ENCODE measurements at regions not wholly inside any gene's neighbourhood (a gene's known extent, or its start where the extent isn't known, plus 50 kb on each side); places are given as distances from the start of the nearest gene placed in this dataset.

- no peak for TF ChIP-seq CTCF (IDR thresholded peaks at IDR 0.05)
- Histone ChIP-seq H3K4me3 (no peak overlapping the region), H3K36me3 (ENCODE audit: low read depth) (no peaks in the 10 kb centered on the region), H3K4me1 (ENCODE audit: low read depth) (no peaks in the 10 kb centered on the region), H3K9me3 (no peaks in the 10 kb centered on the region)
- DNase-seq: no peak
- no peak for ATAC-seq
- intact Hi-C loops (cut with DNase I, micrococcal nuclease): no loop called here
Measured at GRCh38 chr9:99365233-99365980, 143.3 kb downstream of the SEC61B start.

GRCh38 chr9:99366183-99366582 lies 144.1 kb downstream of the SEC61B start:
- intact Hi-C loops (cut with DNase I, micrococcal nuclease): no loop called here
- TF ChIP-seq CTCF (IDR thresholded peaks at IDR 0.05): no peak
- ATAC-seq (no peak), DNase-seq (no peak)
- Histone ChIP-seq H3K36me3 (ENCODE audit: low read depth) (no peaks in the 10 kb centered on the region), H3K4me1 (ENCODE audit: low read depth) (no peaks in the 10 kb centered on the region), H3K9me3 (no peaks in the 10 kb centered on the region), H3K4me3 (no peak overlapping the region)

GRCh38 chr9:99366621-99367020 lies 144.5 kb downstream of the SEC61B start:
- DNase-seq (no peak), ATAC-seq (no peak)
- H3K36me3 ChIP-seq (ENCODE audit: low read depth): no peaks in the 10 kb centered on the region
- intact Hi-C loops (cut with DNase I, micrococcal nuclease): no loop called here
- no peaks in the 10 kb centered on the region for H3K4me1 ChIP-seq (ENCODE audit: low read depth)
- no peak for TF ChIP-seq CTCF (IDR thresholded peaks at IDR 0.05)
- no peak overlapping the region for H3K4me3 ChIP-seq
- H3K9me3 ChIP-seq: no peaks in the 10 kb centered on the region

- DNase-seq (peak in 1 of 3 donors; percentile 16), ATAC-seq (peak; percentile 53)
- Histone ChIP-seq H3K36me3 (ENCODE audit: low read depth) (no peaks in the 10 kb centered on the region), H3K4me1 (ENCODE audit: low read depth) (no peaks in the 10 kb centered on the region), H3K4me3 (no peak overlapping the region), H3K9me3 (no peaks in the 10 kb centered on the region)
- intact Hi-C loops (cut with DNase I, micrococcal nuclease): no loop called here
- TF ChIP-seq CTCF (IDR thresholded peaks at IDR 0.05): no peak
Measured at GRCh38 chr9:99368341-99369326, 146.6 kb downstream of the SEC61B start.

- Histone ChIP-seq H3K9me3 (no peaks in the 10 kb centered on the region), H3K4me3 (no peak overlapping the region), H3K4me1 (ENCODE audit: low read depth) (no peaks in the 10 kb centered on the region), H3K36me3 (ENCODE audit: low read depth) (no peaks in the 10 kb centered on the region)
- ATAC-seq (no peak), DNase-seq (no peak)
- intact Hi-C loops (cut with DNase I, micrococcal nuclease): no loop called here
- no peak for TF ChIP-seq CTCF (IDR thresholded peaks at IDR 0.05)
Measured at GRCh38 chr9:99369327-99369722, 147.2 kb downstream of the SEC61B start.
